Panc1 (cell line): ENCODE measurements at regions not wholly inside any gene's neighbourhood (a gene's known extent, or its start where the extent isn't known, plus 50 kb on each side); places are given as distances from the start of the nearest gene placed in this dataset.

Experiments used
- ATAC-seq: fragments of 200-7000 bp; cut with Tn5 transposase; 2 replicates; pipeline ENCODE4 v1.9.1; 2020; ENCODE audit warnings: mild to moderate bottlenecking, moderate library complexity
- BruUV-seq: library from RNA; stranded (reverse); fragments of 400-500 nt; replicated peaks from 2 replicates; lab custom pipeline; 2021; lab: Mats Ljungman, UMichigan
- CTCF ChIA-PET: fragments of 300-600 bp; sonication (Branson Sonifier 250); formaldehyde crosslinking; loops from one replicate; lab custom pipeline; 2022; ENCODE audit warnings: antibody characterized with exemption; lab: Charles Lee
- POLR2A ChIA-PET: fragments of 300-600 bp; sonication (Branson Sonifier 250); formaldehyde crosslinking; loops from one replicate; lab custom pipeline; 2022; ENCODE audit warnings: antibody characterized with exemption; lab: Charles Lee
- DNase-seq: peaks from one replicate; pipeline ENCODE4 v3.0.0-alpha.2; 2010; ENCODE audit warnings: low read depth, low spot score
- H3K27ac ChIP-seq: 2 replicates; pipeline ENCODE4 v1.5.1; 2011; ENCODE audit warnings: mild to moderate bottlenecking, low read length, inconsistent platforms
- H3K27me3 ChIP-seq: fragments of 200-500 bp; sonication (Bioruptor generic); 2 replicates; pipeline ENCODE4 v1.6.0; 2014; ENCODE audit warnings: low read length, inconsistent platforms; ENCODE audit not compliant: control insufficient read depth, insufficient read depth
- H3K36me3 ChIP-seq: fragments of 200-500 bp; sonication (Bioruptor generic); 2 replicates; pipeline ENCODE4 v1.5.1; 2014; ENCODE audit warnings: inconsistent platforms, mild to moderate bottlenecking, low read length, moderate library complexity; ENCODE audit not compliant: control insufficient read depth, insufficient read depth
- H3K4me1 ChIP-seq: 2 replicates; pipeline ENCODE4 v1.5.1; 2011; ENCODE audit warnings: inconsistent platforms, mild to moderate bottlenecking, low read length, moderate library complexity; ENCODE audit not compliant: control insufficient read depth, insufficient read depth
- H3K4me3 ChIP-seq, 2 experiments: 2 replicates each; pipeline ENCODE4 v1.5.1; 2011 to 2012; ENCODE audit warnings: low read depth in 2 of 2, low read length in 2 of 2, mild to moderate bottlenecking in 2 of 2, inconsistent platforms in 1 of 2, moderate library complexity in 1 of 2
- H3K9me3 ChIP-seq: fragments of 200-500 bp; sonication (Bioruptor generic); 2 replicates; pipeline ENCODE4 v1.5.1; 2014; ENCODE audit warnings: low read depth, mild to moderate bottlenecking, inconsistent platforms, low read length, moderate library complexity; ENCODE audit not compliant: control insufficient read depth, insufficient read depth
- POLR2AphosphoS5 ChIP-seq: IDR thresholded peaks from 2 replicates; pipeline ENCODE4 v1.6.1; 2012; ENCODE audit warnings: mild to moderate bottlenecking, low read depth, low read length, moderate library complexity
- SIN3A ChIP-seq: IDR thresholded peaks from 2 replicates; pipeline ENCODE4 v1.6.1; 2012; ENCODE audit warnings: low read depth, mild to moderate bottlenecking, low read length, moderate library complexity, borderline replicate concordance; ENCODE audit not compliant: insufficient read depth
- TCF7L2 ChIP-seq: IDR thresholded peaks from 2 replicates; pipeline ENCODE4 v1.6.1; 2011; ENCODE audit warnings: mild to moderate bottlenecking, low read depth, low read length, inconsistent platforms
- in situ Hi-C: cut with HindIII; loops from 2 replicates; pipeline ENCODE4 v1.10.0; 2016; ENCODE audit warnings: low sequenced_read_pairs, low pct_unique_long_range_greater_than_20kb
- intact Hi-C: fragments of 100-400 bp; cut with micrococcal nuclease; formaldehyde crosslinking; loops from one replicate; pipeline ENCODE4 v1.10.0; 2022; ENCODE audit not compliant: unreplicated experiment
- TF ChIP-seq, protein P1 (sequence below): fragments of 450-650 bp; IDR thresholded peaks from 2 replicates; pipeline ENCODE4 v1.5.1; 2017; ENCODE audit warnings: mild to moderate bottlenecking
- TF ChIP-seq, protein P2 (sequence below), 2 experiments: IDR thresholded peaks; 2 replicates each; pipeline ENCODE4 v1.6.1; 2011 to 2012; ENCODE audit warnings: low read depth in 2 of 2, control low read depth in 1 of 2, low read length in 1 of 2, mild to moderate bottlenecking in 1 of 2, moderate library complexity in 1 of 2; ENCODE audit not compliant: insufficient read depth in 1 of 2

DNA sequence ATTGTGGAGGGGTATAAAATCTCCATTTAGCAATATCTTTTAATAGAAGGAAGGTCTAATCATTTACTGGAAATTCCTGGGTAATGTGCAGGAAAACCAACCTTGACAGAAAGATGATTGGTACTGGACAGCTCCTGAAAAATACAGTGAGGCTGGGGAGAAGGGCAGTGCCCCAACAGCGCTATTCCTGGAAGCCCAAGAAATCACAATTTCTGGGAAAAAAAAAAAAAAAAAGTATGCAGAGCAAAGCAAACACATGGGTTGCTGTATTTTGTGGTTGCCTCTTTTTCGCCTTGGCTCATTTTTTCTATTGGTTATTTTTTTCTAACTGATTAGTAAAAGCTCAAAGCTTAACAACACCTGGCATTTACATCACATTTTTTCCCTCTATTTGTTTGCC is 249.7 kb downstream of the ENC1 start:
- CTCF ChIA-PET: no interaction called here
- Histone ChIP-seq H3K27ac (no peak overlapping the region), H3K36me3 (no peaks in the 10 kb centered on the region), H3K4me3 (no peak overlapping the region), H3K27me3 (no peaks in the 10 kb centered on the region), H3K9me3 (no peaks in the 10 kb centered on the region), H3K4me1 (peaks cover 2% of the 10 kb centered on the region; the same call in 1 of the 2 replicates)
- ATAC-seq: no peak
- in situ Hi-C loops: no loop called here
- TF ChIP-seq, protein P1, sequence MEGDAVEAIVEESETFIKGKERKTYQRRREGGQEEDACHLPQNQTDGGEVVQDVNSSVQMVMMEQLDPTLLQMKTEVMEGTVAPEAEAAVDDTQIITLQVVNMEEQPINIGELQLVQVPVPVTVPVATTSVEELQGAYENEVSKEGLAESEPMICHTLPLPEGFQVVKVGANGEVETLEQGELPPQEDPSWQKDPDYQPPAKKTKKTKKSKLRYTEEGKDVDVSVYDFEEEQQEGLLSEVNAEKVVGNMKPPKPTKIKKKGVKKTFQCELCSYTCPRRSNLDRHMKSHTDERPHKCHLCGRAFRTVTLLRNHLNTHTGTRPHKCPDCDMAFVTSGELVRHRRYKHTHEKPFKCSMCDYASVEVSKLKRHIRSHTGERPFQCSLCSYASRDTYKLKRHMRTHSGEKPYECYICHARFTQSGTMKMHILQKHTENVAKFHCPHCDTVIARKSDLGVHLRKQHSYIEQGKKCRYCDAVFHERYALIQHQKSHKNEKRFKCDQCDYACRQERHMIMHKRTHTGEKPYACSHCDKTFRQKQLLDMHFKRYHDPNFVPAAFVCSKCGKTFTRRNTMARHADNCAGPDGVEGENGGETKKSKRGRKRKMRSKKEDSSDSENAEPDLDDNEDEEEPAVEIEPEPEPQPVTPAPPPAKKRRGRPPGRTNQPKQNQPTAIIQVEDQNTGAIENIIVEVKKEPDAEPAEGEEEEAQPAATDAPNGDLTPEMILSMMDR: no peak
- TF ChIP-seq TCF7L2 (no peak), SIN3A (no peak), POLR2AphosphoS5 (no peak)
- TF ChIP-seq, protein P2, sequence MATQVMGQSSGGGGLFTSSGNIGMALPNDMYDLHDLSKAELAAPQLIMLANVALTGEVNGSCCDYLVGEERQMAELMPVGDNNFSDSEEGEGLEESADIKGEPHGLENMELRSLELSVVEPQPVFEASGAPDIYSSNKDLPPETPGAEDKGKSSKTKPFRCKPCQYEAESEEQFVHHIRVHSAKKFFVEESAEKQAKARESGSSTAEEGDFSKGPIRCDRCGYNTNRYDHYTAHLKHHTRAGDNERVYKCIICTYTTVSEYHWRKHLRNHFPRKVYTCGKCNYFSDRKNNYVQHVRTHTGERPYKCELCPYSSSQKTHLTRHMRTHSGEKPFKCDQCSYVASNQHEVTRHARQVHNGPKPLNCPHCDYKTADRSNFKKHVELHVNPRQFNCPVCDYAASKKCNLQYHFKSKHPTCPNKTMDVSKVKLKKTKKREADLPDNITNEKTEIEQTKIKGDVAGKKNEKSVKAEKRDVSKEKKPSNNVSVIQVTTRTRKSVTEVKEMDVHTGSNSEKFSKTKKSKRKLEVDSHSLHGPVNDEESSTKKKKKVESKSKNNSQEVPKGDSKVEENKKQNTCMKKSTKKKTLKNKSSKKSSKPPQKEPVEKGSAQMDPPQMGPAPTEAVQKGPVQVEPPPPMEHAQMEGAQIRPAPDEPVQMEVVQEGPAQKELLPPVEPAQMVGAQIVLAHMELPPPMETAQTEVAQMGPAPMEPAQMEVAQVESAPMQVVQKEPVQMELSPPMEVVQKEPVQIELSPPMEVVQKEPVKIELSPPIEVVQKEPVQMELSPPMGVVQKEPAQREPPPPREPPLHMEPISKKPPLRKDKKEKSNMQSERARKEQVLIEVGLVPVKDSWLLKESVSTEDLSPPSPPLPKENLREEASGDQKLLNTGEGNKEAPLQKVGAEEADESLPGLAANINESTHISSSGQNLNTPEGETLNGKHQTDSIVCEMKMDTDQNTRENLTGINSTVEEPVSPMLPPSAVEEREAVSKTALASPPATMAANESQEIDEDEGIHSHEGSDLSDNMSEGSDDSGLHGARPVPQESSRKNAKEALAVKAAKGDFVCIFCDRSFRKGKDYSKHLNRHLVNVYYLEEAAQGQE (IDR thresholded peaks at IDR 0.05; ENCODE audit: insufficient read depth in 1 of 2, low read depth in 2 of 2, low read length in 1 of 2): no peak
- no TSS peak for BruUV-seq
- intact Hi-C loops: loop anchor here (10.0 kb wide), 1 partner anchor 254 kb away; the partner anchor contains the start of gene ENC1
- DNase-seq: no peak
- POLR2A ChIA-PET: interaction anchor here (0.6 kb wide), 1 partner anchor 431 kb away, joined by 12 read pairs; no protein-coding TSS in a partner anchor

DNA sequence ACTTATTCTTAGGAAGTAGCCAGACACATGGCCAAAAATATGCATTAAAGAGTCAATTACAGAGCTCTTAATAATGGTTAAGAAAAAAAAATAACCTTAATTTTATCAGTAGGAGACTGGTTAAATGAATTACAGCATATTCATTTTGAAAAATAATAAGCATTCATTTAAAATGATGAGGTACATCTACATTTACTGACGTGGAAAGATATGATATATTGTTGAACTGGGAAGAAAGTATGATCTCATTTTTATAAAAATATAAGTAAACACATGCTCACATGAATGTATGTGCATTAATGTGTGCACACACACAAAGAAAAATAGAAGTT is 250.3 kb downstream of the ENC1 start:
- H3K27me3 ChIP-seq: no peaks in the 10 kb centered on the region
- H3K27ac ChIP-seq: no peak overlapping the region
- CTCF ChIA-PET: no interaction called here
- no peak overlapping the region for H3K4me3 ChIP-seq
- DNase-seq (no peak), ATAC-seq (no peak)
- intact Hi-C loops (loop anchor here (10.0 kb wide), 1 partner anchor 255 kb away; the partner anchor contains the start of gene ENC1), in situ Hi-C loops (no loop called here)
- BruUV-seq: no TSS peak
- TF ChIP-seq, protein P1: no peak
- no peak for TF ChIP-seq TCF7L2
- TF ChIP-seq POLR2AphosphoS5: no peak
- no peak for TF ChIP-seq SIN3A
- TF ChIP-seq, protein P2 (IDR thresholded peaks at IDR 0.05; ENCODE audit: insufficient read depth in 1 of 2, low read depth in 2 of 2, low read length in 1 of 2): no peak
- peaks cover 2% of the 10 kb centered on the region for H3K4me1 ChIP-seq
- POLR2A ChIA-PET: no interaction called here
- H3K9me3 ChIP-seq: no peaks in the 10 kb centered on the region
- H3K36me3 ChIP-seq: no peaks in the 10 kb centered on the region
